ENCODE measurements at regions not wholly inside any gene's neighbourhood (a gene's known extent, or its start where the extent isn't known, plus 50 kb on each side); places are given as distances from the start of the nearest gene placed in this dataset.
"Not testable (repeated sequence)": the region's sequence is repeated elsewhere in the genome, so short reads cannot be mapped to it uniquely, and the experiment has no call there.

DNA sequence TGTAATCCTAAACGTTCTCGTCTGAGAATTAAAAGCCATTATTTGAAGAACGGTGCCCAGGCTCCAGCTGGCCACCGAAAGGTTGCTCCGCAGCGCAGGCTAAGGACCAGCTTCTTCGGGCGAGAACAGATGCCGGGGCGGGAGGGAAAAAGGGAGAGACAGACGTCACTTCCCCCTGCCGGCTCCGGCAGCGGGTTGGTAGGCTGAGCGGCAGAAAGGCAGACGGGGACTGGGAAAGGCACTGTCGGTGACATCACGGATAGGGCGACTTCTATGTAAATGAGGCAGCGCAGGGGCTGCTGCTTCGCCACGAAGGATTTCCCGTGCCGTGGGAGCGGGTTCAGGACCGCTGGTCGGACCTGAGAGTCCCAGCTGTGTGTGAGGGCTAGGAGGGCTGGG is 147.5 kb upstream of the NOTCH2NLA start:
- 1% methylated on average over 18 of the region's 27 CpGs for WGBS (ENCODE audit: missing lambda C conversion rate)
- H3K4me1 ChIP-seq, H3K9me3 ChIP-seq, FAIRE-seq, CTCF ChIA-PET: not testable (repeated sequence)
- peak overlapping the region; percentile 39; the same call in 2 of the 3 replicates for H3K4me3 ChIP-seq
- TF ChIP-seq E2F6 (IDR thresholded peaks at IDR 0.05; ENCODE audit: borderline replicate concordance, low read depth) = peak; percentile 66
- TF ChIP-seq, protein P1, sequence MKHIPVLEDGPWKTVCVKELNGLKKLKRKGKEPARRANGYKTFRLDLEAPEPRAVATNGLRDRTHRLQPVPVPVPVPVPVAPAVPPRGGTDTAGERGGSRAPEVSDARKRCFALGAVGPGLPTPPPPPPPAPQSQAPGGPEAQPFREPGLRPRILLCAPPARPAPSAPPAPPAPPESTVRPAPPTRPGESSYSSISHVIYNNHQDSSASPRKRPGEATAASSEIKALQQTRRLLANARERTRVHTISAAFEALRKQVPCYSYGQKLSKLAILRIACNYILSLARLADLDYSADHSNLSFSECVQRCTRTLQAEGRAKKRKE (CRISPR knock-in tag; IDR thresholded peaks at IDR 0.05; ENCODE audit: low read depth) = peak; percentile 61; the same call in 1 of the 2 replicates
- peak; percentile 39 for TF ChIP-seq POLR2A (IDR thresholded peaks at IDR 0.05; ENCODE audit: low read length)
- ATAC-seq = peak; percentile 73 to 93
- H3K27ac ChIP-seq = peak overlapping the region; percentile 73 to 88
- H3K4me2 ChIP-seq = peak overlapping the region; percentile 62; the same call in 2 of the 3 replicates
- DNase-seq (ENCODE audit: low read depth in 1 of 2, low spot score in 1 of 2) = peak in 1 of 2 experiments; percentile 79
- POLR2A ChIA-PET = interaction anchor here (0.5 to 3.0 kb wide), 5 partner anchors 11 to 1662 kb away, joined by 3 to 55 read pairs (median 5); no protein-coding TSS in a partner anchor

- H3K4me3 ChIP-seq; POLR2A ChIA-PET; DNase-seq (ENCODE audit: low read depth in 1 of 2, low spot score in 1 of 2); H3K9me3 ChIP-seq; H3K4me1 ChIP-seq; FAIRE-seq; ATAC-seq; CTCF ChIA-PET: not testable (repeated sequence)
- TF ChIP-seq MAFK (IDR thresholded peaks at IDR 0.05; ENCODE audit: partially characterized antibody) (peak; percentile 59), NFE2L2 (conservative IDR thresholded peaks at IDR 0.05; ENCODE audit: low read length) (0 out of 2 replicates have a peak, but pooled peaks have one; percentile 10)
- WGBS (ENCODE audit: missing lambda C conversion rate) = 84% methylated on average over 6 of the region's 6 CpGs
- Histone ChIP-seq H3K27ac (0 out of 6 replicates have a peak overlapping the region, but pooled peaks of 1 of the 2 experiments have one; percentile 31), H3K4me2 (peak overlapping the region; percentile 62; the same call in 1 of the 3 replicates)
Measured at GRCh38 chr1:146375108-146375507, 146.3 kb upstream of the NOTCH2NLA start.

GRCh38 chr1:146369940-146370339 is 141.1 kb upstream of the NOTCH2NLA start:
- 2% methylated on average over 8 of the region's 23 CpGs for WGBS (ENCODE audit: missing lambda C conversion rate)
- POLR2A ChIA-PET, CTCF ChIA-PET, FAIRE-seq, H3K4me1 ChIP-seq, H3K9me3 ChIP-seq: not testable (repeated sequence)
- H3K4me3 ChIP-seq = peak overlapping the region; percentile 35; the same call in 2 of the 3 replicates
- DNase-seq (ENCODE audit: low read depth in 1 of 2, low spot score in 1 of 2) (peak in 1 of 2 experiments; percentile 89), ATAC-seq (peak in 1 of 2 experiments; percentile 98; a peak in 3 of 6 replicates)
- H3K4me2 ChIP-seq = peak overlapping the region; percentile 67
- peak overlapping the region; percentile 53 to 78; a peak in 3 of 6 replicates for H3K27ac ChIP-seq
- TF ChIP-seq SREBF2 (IDR thresholded peaks at IDR 0.05) = peak; percentile 64
- TF ChIP-seq CEBPB (IDR thresholded peaks at IDR 0.05) = 0 out of 4 replicates have a peak, but pooled peaks have one; percentile 11 to 35

GRCh38 chr1:146355373-146355772 is 126.6 kb upstream of the NOTCH2NLA start:
- H3K27ac ChIP-seq; ATAC-seq; FAIRE-seq; CTCF ChIA-PET; H3K4me2 ChIP-seq; POLR2A ChIA-PET; DNase-seq (ENCODE audit: low read depth in 1 of 2, low spot score in 1 of 2); H3K9me3 ChIP-seq; H3K4me3 ChIP-seq; H3K4me1 ChIP-seq: not testable (repeated sequence)

DNA sequence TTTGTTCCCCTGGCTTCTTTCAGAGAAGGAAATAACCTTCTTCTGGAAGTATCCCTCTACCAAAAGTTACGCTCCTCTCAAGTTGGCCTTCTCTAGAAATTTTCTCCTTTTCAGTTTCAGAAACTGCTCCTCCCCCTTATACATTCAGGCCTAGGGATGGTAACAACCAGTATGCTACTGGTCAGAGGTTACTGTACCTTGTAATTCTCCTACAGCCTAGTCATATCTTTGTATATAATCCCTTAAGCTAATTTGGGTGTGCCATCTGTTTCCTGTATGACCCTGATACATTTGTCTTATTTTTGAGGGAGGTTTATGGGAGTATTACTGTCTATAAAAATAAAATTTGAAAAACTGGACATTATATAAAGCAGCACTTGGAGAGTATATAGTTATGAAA is 98.0 kb upstream of the NOTCH2NLA start:
- H3K4me1 ChIP-seq; H3K4me2 ChIP-seq; CTCF ChIA-PET; H3K9me3 ChIP-seq; H3K27ac ChIP-seq; ATAC-seq; POLR2A ChIA-PET; DNase-seq (ENCODE audit: low read depth in 1 of 2, low spot score in 1 of 2); H3K4me3 ChIP-seq; FAIRE-seq: not testable (repeated sequence)
- 40% methylated on average over 1 of the region's 1 CpG for WGBS (ENCODE audit: missing lambda C conversion rate)

DNA sequence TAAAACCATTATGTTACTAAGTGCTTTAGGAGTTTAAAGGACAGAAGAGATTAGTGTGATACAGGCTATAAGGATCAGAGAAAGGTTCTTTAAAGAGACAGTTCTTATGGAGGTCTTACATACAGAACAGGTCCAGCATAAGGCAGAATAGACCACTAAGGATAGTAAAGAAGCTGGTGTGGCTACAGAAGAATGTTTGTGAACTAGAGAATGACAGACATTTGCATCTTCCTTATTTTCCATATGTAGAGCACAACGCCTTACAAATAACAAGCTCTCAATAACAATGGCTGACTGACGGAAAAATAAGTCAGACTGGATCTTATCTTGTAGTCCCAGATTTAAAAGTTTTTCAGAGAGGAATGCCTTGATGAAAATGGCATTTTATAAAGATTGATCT is 95.6 kb upstream of the NOTCH2NLA start:
- CTCF ChIA-PET, H3K4me2 ChIP-seq: not testable (repeated sequence)

DNA sequence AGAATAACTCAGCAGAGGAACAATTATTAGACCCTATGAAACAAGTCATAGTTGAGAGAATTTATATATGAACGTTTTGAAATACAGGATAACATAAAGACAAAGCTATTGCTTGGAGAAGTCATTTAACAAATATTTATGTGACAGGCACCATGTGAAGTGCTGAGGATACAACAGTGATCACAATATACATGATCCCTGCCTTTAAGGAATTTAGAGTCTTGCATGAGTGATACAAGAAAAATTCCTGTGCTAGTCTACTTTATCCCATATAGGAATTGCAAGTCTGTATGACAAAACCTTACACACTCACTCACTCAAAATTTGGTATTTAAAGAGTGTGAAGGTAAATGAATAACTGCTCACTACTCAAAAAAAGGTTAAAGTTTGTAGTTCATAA is 94.5 kb upstream of the NOTCH2NLA start:
- CTCF ChIA-PET; H3K4me3 ChIP-seq; ATAC-seq; POLR2A ChIA-PET; DNase-seq (ENCODE audit: low read depth in 1 of 2, low spot score in 1 of 2); H3K4me1 ChIP-seq; FAIRE-seq; H3K27ac ChIP-seq; H3K9me3 ChIP-seq; H3K4me2 ChIP-seq: not testable (repeated sequence)
- WGBS (ENCODE audit: missing lambda C conversion rate) = 13% methylated on average over 1 of the region's 1 CpG

More for the DNA sequence above, 95.6 kb upstream of the NOTCH2NLA start:
- WGBS (ENCODE audit: missing lambda C conversion rate) = 64% methylated on average over 2 of the region's 2 CpGs
- H3K4me3 ChIP-seq; DNase-seq (ENCODE audit: low read depth in 1 of 2, low spot score in 1 of 2); H3K27ac ChIP-seq; ATAC-seq; H3K4me1 ChIP-seq; H3K9me3 ChIP-seq; FAIRE-seq; POLR2A ChIA-PET: not testable (repeated sequence)

DNA sequence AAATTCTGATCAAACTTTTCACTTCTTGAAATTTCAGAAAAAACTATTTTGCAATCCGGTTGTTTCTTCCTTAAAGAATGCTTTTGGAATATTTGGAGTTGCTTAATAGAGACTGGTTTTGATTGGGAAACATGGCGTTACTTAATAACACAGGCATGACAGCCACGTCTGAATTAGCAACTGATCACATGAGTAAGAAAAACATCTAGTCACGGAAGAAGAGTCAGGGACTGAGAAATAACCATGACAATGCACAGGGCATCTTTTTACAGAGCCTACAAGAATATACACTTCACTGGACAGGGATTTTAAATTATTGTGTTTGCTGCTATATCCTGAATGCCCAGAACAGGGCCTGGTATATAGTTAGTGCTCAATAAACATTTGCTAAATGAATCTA is 94.1 kb upstream of the NOTCH2NLA start:
- H3K27ac ChIP-seq; H3K4me2 ChIP-seq; CTCF ChIA-PET; DNase-seq (ENCODE audit: low read depth in 1 of 2, low spot score in 1 of 2); H3K9me3 ChIP-seq; H3K4me1 ChIP-seq; FAIRE-seq; H3K4me3 ChIP-seq; POLR2A ChIA-PET: not testable (repeated sequence)
- peak in 1 of 2 experiments; percentile 63; a peak in 2 of 6 replicates for ATAC-seq
- no CpG with 5 or more reads among the region's 4 CpGs for WGBS (ENCODE audit: missing lambda C conversion rate)

- CTCF ChIA-PET; DNase-seq (ENCODE audit: low read depth in 1 of 2, low spot score in 1 of 2); H3K4me1 ChIP-seq; H3K27ac ChIP-seq; H3K4me2 ChIP-seq; H3K9me3 ChIP-seq; POLR2A ChIA-PET; H3K4me3 ChIP-seq; FAIRE-seq: not testable (repeated sequence)
- ATAC-seq = 0 out of 6 replicates have a peak, but pooled peaks of 1 of the 2 experiments have one; percentile 19
- 55% methylated on average over 2 of the region's 4 CpGs for WGBS (ENCODE audit: missing lambda C conversion rate)
Measured at GRCh38 chr1:146318715-146319114, 89.9 kb upstream of the NOTCH2NLA start.

GRCh38 chr1:146317785-146318184 is 89.0 kb upstream of the NOTCH2NLA start:
- POLR2A ChIA-PET; H3K4me1 ChIP-seq; H3K4me3 ChIP-seq; DNase-seq (ENCODE audit: low read depth in 1 of 2, low spot score in 1 of 2); CTCF ChIA-PET; H3K9me3 ChIP-seq; H3K4me2 ChIP-seq; H3K27ac ChIP-seq; FAIRE-seq; ATAC-seq: not testable (repeated sequence)
- 90% methylated on average over 1 of the region's 1 CpG for WGBS (ENCODE audit: missing lambda C conversion rate)

All from A549 (cell line).